Umbilical cord (tissue), 1 donor: ENCODE measurements at regions not wholly inside any gene's neighbourhood (a gene's known extent, or its start where the extent isn't known, plus 50 kb on each side); places are given as distances from the start of the nearest gene placed in this dataset.

ENCODE experiments used
- DNase-seq: peaks from one replicate; pipeline ENCODE4 v3.0.0-alpha.2; 2015; ENCODE audit warnings: low spot score

DNA sequence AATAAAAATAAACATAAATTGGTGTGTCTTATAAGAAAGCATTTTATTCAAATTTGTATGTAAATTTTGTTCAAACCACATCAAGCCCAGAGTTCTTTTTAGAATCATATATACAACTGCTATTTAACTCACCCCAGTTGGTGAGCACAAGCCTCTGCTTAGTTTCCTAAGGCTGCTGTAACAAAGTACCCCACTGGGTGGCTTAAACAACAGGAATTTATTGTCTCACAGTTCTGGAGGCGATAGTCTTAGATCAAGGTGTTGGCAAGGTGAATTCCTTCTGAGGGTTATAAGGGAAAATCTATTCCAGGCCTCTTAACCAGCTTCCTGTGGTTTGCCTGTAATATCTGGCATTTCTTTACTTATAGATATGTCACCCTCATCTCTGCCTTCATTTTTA lies 1133.5 kb downstream of the OLFM4 start:
- DNase-seq, result no peak

DNA sequence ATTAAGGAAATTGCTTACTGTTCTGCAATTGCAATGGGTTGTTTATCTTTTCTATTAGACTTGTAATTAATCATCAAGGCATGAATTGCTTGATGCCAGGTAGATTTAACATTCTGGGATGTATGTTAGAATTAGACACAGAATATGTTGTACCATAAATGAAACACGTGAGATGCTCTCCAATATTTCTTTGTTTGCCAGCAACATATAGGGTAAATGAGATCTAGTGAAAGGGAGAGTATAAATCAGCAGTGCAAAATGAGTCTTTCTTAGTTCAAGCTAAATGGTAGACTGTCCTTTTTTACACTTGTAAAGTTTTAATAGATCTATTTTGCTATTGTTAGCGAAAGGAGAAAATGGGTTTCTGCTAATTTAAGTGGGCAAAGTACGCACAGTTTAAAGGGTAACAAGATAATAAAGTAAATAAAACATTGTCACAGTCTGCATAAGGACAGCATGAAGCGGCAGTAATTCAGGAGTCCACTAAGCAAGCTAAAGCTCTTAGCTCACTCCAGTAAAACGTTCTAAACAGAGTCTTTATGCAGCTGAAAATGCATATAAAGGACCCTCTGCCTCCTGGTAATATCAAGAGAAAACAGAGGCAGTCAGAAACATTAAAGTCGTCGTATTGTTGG lies 1137.1 kb downstream of the OLFM4 start:
- no peak for DNase-seq

DNA sequence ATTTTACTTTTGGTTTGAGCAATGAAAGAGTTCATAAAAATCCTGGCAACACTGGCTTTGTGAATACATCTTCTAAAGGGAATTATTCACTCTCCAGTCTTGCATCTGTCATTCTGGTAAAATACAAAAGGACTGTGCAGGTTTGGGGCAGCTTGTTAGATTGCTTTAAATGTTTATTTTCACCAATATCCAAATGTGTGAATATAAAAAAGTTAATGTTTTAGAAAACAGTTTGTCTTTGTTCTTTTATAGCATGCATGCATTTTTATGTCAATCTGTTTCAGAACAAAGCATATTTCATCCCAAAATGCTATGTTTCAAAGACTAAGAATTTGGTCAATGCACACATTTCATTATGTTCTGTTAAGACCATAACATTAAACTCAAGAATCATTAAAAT lies 1145.4 kb downstream of the OLFM4 start:
- no peak for DNase-seq

DNA sequence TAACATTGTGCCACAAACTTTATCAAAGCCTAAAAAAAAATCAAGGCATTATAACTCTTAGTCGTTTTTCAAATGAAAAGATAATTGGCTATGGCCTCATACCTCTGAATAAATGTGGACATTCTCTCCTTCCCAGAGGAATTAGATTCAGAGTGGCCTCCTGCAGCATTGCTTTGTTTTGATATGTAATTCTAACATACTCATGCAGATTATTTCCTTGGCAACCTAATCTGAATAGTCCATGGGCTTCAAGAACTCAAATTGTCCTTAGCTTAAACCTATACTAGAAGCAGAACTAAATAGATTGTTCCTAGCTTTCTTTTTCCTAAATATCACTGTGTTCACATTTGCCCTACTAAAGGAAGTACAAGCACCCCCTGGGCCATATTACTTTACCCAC lies 1146.9 kb downstream of the OLFM4 start:
- no peak for DNase-seq

DNA sequence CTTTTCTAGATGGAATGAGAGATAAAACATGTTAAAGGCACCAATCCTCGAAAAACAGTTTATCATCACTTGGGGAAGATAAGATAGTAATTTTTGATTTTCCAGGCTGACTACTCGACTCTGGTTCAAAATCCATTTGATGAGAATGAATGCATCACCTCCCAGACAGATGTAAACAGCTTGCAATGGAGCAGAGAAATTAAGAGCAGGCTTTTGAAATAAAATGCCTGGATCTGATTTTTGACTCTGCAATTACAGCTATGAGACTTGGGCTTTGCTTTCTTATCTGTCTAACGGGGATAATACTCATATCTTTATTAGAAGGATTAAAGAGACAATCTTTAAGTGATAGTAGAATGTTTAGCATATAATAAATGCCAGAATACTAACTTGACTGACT lies 1148.9 kb downstream of the OLFM4 start:
- peak; percentile 67 for DNase-seq

DNA sequence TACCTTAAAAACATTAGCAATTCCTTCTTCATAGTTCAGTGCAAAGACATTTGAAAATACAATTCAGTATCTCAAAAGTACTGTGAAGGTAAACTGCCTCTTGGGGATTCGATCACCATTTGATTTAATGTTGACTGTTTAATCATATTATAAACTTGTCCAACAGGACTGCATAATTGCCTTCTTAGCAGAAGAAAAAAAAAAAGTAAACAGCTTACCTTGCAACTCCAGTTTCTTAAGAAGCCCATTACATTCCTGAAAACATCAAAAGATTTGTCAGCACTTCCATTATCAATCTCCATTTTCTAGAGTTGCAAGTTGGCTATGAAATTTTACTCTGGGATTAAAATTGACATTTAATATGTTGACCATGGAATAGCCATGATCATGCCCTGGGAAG lies 1154.6 kb downstream of the OLFM4 start:
- DNase-seq, result no peak

DNA sequence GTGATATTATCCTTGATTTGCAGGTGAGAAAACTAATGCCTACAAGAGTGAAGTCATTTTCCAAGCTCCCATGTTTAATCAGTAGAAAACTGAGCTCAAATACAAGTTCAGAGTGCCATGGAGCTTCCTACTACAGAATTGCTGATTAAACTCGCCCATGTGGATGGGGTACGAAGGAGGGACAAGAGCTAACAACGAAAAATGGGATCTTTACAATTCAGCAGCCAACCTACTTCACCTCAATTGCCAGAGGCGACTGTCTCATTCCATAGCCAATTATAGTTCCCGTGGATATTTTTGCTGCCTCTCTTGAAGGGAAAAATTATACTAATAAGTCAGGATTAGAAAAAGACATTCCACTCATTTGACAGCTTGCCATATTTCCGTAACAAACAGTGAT lies 1155.1 kb downstream of the OLFM4 start:
- DNase-seq, result no peak

DNA sequence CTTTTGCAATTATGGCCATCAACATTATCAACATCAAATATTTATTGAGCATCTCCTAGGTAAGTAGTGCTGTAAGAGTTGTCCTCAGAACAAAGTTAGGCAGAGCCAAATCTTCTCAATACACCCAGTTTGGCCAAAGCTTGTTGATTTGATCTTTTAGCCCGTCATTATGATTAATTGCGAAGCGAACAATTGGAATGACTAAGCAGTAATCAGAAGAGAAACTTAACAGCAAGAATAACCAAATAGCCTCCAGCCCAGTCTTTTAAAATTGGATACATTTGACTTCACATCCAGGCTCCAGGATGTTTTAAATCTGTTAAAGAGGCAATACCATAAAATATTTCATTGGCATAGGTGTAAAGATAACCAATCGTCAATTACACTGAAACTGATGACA lies 1156.0 kb downstream of the OLFM4 start:
- DNase-seq, result no peak

DNA sequence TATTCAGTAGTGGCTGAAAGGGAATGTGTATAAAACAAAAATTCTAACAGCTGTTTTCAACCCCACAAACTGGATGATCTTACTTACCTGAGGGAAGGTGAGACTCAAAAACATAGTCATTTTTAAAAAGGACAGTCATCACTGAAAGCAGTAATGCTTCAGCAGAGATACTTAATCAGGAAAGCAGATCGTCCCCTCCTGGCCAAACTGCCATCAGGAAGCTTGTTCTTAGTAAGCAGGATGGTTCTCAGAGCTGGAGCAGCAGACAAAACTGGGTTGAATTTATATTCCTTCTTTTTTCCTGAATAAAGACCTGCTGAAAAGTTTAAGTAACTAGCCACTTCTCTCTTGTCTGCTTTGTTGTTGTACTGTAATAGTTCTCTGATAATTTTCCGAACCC lies 1156.5 kb downstream of the OLFM4 start:
- DNase-seq, result no peak

DNA sequence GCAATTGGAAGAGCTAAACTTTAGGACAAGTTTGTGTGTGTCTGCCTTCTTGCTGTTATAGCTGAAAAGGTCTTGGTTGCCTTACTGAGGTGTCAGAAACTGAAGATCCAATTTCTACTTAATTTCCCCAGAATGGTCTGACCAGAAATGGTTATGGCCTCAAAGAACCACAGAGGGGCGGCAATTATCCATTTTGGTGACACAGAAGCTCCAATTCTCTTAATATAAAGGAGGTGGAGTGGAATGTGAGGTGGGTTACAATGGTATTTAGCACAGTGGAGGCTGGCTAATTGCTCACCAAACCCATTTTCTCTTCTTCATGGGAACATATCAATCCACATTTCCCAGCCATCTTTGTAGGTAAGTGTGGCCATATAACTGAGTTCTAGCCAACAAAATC lies 1157.2 kb downstream of the OLFM4 start:
- no peak for DNase-seq

DNA sequence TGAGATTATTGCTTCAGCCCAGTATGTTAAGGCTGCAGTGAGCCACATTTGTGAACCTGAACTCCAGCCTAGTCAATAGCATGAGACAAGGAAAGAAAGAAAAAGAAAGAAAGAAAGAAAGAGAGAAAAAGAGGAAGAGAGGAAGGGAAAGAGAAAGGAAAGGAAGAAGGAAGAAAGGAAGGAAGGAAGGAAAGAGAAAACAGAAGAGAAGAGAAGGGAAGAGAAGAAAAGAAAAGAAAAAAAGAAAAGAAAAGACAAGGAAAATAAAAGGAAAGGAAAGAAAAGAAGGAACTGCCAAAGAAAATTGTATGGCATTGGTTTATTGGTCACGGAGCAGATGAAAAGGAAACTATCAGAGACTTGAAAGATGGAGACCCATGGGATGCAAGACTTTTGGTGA lies 1158.8 kb downstream of the OLFM4 start:
- no peak for DNase-seq

DNA sequence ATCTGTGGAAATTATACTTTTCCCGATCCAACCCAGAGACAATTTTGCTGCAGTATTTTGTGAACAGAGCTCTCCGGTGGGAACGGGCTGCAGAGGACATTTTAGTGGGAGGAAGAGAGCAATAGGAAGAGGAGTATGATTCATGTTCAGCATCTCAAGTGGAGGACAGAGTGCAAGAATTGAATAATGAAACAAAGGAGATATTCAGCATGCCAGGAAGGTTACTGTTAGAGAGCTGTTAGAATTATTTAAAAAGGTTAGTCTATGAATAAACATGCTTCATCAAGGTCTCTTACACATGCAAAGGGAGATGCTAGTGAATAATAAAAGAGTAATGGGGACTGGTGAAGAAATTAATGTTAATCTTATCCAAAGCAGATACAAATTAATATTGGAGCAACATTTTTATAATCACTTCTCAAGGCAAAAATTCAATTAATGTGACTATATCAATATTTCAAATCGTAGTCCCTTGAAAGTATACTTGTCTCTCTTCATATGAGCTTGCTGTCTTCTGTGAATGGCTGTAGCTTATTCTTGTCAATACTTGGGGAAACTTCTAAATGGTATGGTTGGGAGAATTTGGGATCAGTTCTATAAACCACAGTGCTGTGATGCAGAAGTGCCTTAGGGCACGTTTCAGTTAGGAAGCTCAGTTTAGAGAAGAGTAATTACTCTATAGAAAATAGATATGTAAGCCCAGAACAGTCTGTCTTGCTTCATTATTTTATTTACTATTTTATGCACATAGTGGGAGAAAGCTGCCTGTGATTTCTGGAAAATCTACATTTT lies 1165.8 kb downstream of the OLFM4 start:
- no peak for DNase-seq

DNA sequence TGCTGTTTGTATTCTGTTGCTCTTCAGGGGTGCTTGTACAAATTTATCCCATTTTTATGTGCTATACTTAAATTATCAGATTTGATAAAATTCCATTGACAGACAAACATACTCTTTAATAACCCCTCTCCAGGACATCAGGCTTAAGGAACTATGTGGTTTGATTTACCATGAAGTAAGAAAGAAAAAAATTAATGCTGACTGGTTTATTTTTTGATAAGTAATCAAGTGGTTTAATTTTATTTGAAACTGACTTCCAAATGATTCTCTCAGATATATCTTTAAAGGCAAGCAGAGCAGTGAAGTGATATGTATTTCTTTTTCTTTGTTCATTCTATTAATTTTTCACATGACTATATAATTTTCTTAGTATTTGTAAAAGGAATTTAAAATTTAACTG lies 1168.1 kb downstream of the OLFM4 start:
- DNase-seq, result no peak

DNA sequence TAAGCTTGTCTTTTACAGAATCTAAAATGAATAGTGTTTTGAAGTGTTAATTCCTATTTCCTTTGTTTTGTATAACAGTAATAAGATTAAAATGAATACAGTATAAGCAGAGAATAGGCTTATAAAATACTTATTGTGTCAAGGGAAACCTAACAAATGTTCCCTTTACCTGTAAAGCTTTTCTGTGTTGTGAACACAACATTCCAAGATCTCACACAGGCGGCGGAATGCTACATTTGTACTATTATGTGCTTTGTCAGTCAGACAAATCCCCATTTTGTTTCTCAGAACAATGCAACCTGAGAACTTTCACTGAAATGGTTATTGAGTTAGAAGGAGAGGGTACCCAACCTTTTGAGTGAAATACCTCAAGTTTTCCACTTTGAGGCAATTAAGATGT lies 1170.3 kb downstream of the OLFM4 start:
- DNase-seq, result no peak

DNA sequence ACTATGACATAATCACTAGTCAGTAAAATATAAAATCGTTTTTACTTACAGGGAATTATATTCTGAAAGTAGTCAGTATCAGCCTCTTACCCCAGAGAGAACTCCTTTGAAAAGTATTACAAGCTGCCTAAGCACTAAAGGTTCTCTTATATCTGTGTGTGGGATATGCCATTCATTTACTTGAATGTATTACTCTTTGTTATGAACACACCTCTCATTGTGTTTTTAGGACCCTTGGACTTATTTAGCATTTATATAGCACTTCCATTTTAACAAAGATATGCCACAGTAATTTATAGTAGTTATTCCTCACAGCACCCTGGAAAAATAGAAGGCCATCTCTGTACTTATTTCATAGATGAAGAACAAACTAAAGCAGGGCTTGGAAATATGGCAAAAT lies 1178.0 kb downstream of the OLFM4 start:
- DNase-seq, result no peak

DNA sequence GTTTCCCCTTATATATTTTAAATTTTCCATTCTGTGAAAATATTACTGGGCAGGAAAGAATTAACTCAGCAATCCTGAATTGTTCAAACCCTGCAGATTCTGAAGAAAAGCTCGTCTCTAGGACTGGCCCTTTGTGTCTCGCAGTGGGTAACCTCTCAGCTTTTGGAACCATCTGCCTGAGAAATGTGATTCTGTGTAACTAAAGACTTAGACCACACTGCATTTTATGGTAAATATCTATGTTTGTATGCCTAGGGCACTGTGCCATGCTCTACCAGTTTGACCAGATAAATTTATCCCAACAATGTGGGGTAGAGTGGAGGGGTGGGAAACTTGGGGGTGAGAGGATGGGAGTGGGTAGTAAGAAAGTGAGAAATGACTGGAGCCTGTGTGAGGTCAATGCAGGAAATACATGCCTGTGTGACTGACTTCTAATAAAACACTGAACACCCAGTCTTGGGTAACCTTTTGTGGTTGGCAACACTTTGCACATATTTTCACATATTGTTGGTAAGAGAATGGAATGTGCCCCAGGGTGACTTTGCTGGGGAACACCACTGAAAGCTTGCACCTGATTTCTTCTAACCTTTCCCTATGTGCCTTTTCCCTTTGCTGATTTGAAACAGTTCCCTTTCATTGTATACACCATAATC lies 1181.9 kb downstream of the OLFM4 start:
- DNase-seq, result peak; percentile 44

DNA sequence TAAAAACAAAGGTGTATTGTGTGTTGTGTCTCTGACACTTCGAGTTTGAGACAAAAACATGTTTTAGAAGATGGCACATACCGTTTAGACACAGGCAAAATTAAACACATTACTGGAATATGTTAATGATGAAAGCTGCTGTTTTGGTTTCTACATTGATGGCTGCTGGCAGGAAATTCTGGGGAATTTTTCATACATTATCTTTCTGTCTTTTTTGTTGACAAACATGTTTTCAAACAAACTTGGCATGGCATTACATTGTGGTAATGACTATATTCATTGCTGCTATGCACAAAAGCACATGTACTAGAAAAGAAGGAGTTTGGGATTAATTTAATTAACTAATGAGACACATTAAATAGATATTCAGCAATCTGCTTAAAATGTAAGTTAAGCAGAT lies 1187.6 kb downstream of the OLFM4 start:
- DNase-seq, result no peak

DNA sequence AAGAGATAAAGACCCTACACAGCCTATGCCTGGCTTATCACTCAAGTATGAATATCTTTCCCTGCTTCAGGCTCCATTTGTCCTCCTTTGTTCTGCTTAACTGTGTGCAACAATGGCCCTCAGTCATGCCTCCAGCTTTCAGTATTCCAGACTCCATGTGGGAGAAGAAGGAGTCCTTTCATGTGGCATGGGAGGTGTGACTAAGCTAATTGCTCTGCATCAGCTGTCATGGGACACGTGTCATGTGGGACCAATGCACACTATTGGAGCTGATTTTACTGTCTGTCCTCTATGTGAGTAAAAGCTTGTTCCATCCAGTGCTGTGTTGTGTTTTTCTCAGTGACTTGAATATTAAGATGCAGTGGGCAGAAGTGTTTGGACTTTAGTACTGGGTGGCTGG lies 1198.3 kb downstream of the OLFM4 start:
- no peak for DNase-seq

DNA sequence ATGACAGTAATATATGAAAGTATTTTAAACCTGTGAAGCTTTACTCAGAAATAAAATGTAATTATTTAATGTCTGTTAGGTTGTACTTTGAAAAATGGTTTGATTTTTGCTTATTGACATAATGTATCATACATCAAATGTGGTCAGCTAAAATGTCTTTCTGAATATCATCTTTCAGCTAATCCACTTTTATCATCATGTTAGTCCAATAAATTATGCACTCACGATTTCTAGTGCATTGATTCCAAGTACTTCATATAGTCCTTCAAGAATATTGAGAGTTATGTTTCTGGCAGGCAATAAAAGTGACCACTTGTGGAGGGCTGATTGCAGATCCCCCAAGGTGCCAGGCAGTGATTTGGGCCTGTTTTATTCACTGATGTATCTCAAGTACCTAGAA lies 1204.1 kb downstream of the OLFM4 start:
- no peak for DNase-seq

DNA sequence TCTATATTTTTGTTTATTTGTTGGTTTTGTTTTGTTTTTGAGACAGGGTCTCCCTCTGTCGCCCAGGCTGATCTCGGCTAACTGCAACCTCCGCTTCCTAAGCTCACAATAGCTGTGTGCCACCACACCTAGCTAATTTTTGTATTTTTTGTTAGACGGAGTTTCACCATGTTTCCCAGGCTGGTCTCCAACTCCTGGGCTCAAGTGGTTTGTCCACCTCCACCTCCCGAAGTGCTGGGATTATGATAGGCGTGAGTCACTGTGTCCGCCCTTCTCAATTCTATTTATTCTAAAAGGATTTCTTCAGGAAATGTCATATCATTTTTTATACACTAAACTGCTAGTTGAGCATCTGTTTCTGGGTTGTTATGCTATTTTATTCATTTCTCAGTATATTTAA lies 1206.0 kb downstream of the OLFM4 start:
- no peak for DNase-seq

DNA sequence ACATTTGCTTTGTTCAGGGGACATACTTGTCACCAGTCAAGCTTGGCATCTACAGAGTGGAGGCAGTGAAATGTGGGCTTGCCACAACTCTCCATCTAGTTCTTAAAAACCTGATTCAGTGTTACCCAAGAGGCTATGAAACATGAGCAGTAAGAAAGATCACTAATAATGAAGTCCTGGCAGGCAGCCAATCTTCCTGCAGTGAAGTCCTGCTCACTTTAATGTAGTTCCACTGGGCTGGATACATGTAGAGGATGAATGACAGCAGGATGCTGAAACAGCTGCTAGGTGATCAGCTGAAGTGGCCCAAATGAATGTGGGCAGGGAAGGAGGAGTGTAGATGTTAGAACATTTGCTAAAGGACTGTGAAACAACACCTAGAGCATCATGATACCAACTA lies 1213.1 kb downstream of the OLFM4 start:
- DNase-seq, result peak; percentile 27

DNA sequence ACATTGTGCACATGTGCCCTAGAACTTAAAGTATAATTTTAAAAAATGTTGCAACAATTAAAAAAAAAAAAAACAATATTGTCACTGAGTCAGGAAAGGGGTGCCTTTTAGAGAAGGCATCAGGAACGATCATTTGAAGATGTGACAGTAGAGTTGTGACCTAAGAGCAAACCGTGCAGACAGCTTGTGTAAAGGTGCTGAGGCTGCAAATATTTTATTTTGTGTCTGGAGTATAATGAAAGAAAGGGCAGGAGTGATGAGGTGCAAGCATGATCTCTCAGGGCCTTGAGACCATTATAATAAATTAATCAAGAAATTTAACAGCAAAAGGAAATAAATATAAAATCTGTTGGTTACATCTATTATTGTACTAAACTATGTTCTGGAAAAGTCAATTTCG lies 1219.7 kb downstream of the OLFM4 start:
- DNase-seq, result no peak

DNA sequence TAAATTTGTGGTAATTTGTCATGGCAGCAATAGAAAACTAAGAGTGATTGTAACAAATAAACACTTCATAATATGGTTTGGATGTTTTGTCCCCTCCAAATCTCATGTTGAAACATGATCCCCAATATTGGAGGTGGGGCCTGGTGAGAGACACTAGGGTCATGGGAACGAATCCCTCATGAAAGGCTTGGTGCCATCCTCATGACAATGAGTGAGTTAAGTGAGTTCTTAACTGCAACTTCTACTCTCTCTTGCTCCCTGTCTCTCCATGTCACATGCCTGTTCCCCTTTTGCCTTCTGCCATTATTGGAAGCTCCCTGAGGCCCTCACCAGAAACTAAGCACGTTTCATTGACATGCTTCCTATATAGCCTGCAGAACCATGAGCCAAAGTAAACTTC lies 1233.2 kb downstream of the OLFM4 start:
- no peak for DNase-seq
